ENCODE measurements at regions not wholly inside any gene's neighbourhood (a gene's known extent, or its start where the extent isn't known, plus 50 kb on each side); places are given as distances from the start of the nearest gene placed in this dataset.

- Mint-ChIP-seq H3K36me3 (ENCODE audit: low read depth) (no peaks in the 10 kb centered on the region), H3K9me3 (no peaks in the 10 kb centered on the region), H3K4me1 (ENCODE audit: low read depth) (no peaks in the 10 kb centered on the region), H3K27ac (no peak overlapping the region), H3K4me3 (no peak overlapping the region), H3K27me3 (ENCODE audit: low read depth) (peaks cover 7% of the 10 kb centered on the region)
- DNase-seq (ENCODE audit: low spot score), result no peak
Measured at GRCh38 chr10:118467200-118467599, 125.1 kb upstream of the FAM204A start.

- H3K27me3 Mint-ChIP-seq (ENCODE audit: low read depth), result peaks cover 8% of the 10 kb centered on the region
- H3K9me3 Mint-ChIP-seq, result no peaks in the 10 kb centered on the region
- no peak overlapping the region for H3K4me3 Mint-ChIP-seq
- H3K4me1 Mint-ChIP-seq (ENCODE audit: low read depth), result no peaks in the 10 kb centered on the region
- H3K36me3 Mint-ChIP-seq (ENCODE audit: low read depth), result no peaks in the 10 kb centered on the region
- no peak overlapping the region for H3K27ac Mint-ChIP-seq
- no peak for DNase-seq (ENCODE audit: low spot score)
Measured at GRCh38 chr10:118465300-118465874, 123.3 kb upstream of the FAM204A start.

- Mint-ChIP-seq H3K4me3 (no peak overlapping the region), H3K36me3 (ENCODE audit: low read depth) (no peaks in the 10 kb centered on the region), H3K27me3 (ENCODE audit: low read depth) (peaks cover 16% of the 10 kb centered on the region), H3K9me3 (no peaks in the 10 kb centered on the region), H3K4me1 (ENCODE audit: low read depth) (peaks cover 3% of the 10 kb centered on the region), H3K27ac (no peak overlapping the region)
- DNase-seq (ENCODE audit: low spot score), result no peak
Measured at GRCh38 chr10:118463740-118464139, 121.6 kb upstream of the FAM204A start.

- Mint-ChIP-seq H3K27ac (no peak overlapping the region), H3K36me3 (ENCODE audit: low read depth) (no peaks in the 10 kb centered on the region), H3K4me3 (no peak overlapping the region), H3K4me1 (ENCODE audit: low read depth) (peaks cover 3% of the 10 kb centered on the region), H3K27me3 (ENCODE audit: low read depth) (peaks cover 16% of the 10 kb centered on the region), H3K9me3 (no peaks in the 10 kb centered on the region)
- DNase-seq (ENCODE audit: low spot score), result no peak
Measured at GRCh38 chr10:118462401-118462800, 120.3 kb upstream of the FAM204A start.

GRCh38 chr10:118459642-118460193 lies 117.6 kb upstream of the FAM204A start:
- H3K27ac Mint-ChIP-seq, result no peak overlapping the region
- H3K4me1 Mint-ChIP-seq (ENCODE audit: low read depth), result peaks cover 3% of the 10 kb centered on the region
- no peaks in the 10 kb centered on the region for H3K36me3 Mint-ChIP-seq (ENCODE audit: low read depth)
- H3K9me3 Mint-ChIP-seq, result no peaks in the 10 kb centered on the region
- H3K4me3 Mint-ChIP-seq, result peak overlapping the region; percentile 38
- H3K27me3 Mint-ChIP-seq (ENCODE audit: low read depth), result peaks cover 23% of the 10 kb centered on the region
- DNase-seq (ENCODE audit: low spot score), result peak; percentile 29

GRCh38 chr10:118458957-118459641 lies 117.0 kb upstream of the FAM204A start:
- Mint-ChIP-seq H3K4me1 (ENCODE audit: low read depth) (peaks cover 3% of the 10 kb centered on the region), H3K27me3 (ENCODE audit: low read depth) (peaks cover 23% of the 10 kb centered on the region), H3K27ac (no peak overlapping the region), H3K4me3 (peak overlapping the region; percentile 38), H3K36me3 (ENCODE audit: low read depth) (no peaks in the 10 kb centered on the region), H3K9me3 (no peaks in the 10 kb centered on the region)
- no peak for DNase-seq (ENCODE audit: low spot score)

- Mint-ChIP-seq H3K36me3 (ENCODE audit: low read depth) (no peaks in the 10 kb centered on the region), H3K27me3 (ENCODE audit: low read depth) (peaks cover 23% of the 10 kb centered on the region), H3K4me1 (ENCODE audit: low read depth) (peaks cover 3% of the 10 kb centered on the region), H3K27ac (no peak overlapping the region), H3K9me3 (no peaks in the 10 kb centered on the region), H3K4me3 (no peak overlapping the region)
- DNase-seq (ENCODE audit: low spot score), result no peak
Measured at GRCh38 chr10:118457824-118458428, 115.8 kb upstream of the FAM204A start.

GRCh38 chr10:118455181-118455695 lies 113.1 kb upstream of the FAM204A start:
- DNase-seq (ENCODE audit: low spot score), result no peak
- no peaks in the 10 kb centered on the region for H3K36me3 Mint-ChIP-seq (ENCODE audit: low read depth)
- H3K9me3 Mint-ChIP-seq, result no peaks in the 10 kb centered on the region
- H3K4me3 Mint-ChIP-seq, result no peak overlapping the region
- H3K27ac Mint-ChIP-seq, result no peak overlapping the region
- peaks cover 22% of the 10 kb centered on the region for H3K27me3 Mint-ChIP-seq (ENCODE audit: low read depth)
- H3K4me1 Mint-ChIP-seq (ENCODE audit: low read depth), result peaks cover 3% of the 10 kb centered on the region

- Mint-ChIP-seq H3K27me3 (ENCODE audit: low read depth) (peaks cover 21% of the 10 kb centered on the region), H3K9me3 (no peaks in the 10 kb centered on the region), H3K4me1 (ENCODE audit: low read depth) (no peaks in the 10 kb centered on the region), H3K27ac (no peak overlapping the region), H3K36me3 (ENCODE audit: low read depth) (no peaks in the 10 kb centered on the region), H3K4me3 (no peak overlapping the region)
- DNase-seq (ENCODE audit: low spot score), result no peak
Measured at GRCh38 chr10:118454211-118454610, 112.1 kb upstream of the FAM204A start.

- Mint-ChIP-seq H3K4me1 (ENCODE audit: low read depth) (no peaks in the 10 kb centered on the region), H3K27me3 (ENCODE audit: low read depth) (peaks cover 16% of the 10 kb centered on the region), H3K36me3 (ENCODE audit: low read depth) (no peaks in the 10 kb centered on the region), H3K4me3 (no peak overlapping the region), H3K9me3 (no peaks in the 10 kb centered on the region), H3K27ac (no peak overlapping the region)
- no peak for DNase-seq (ENCODE audit: low spot score)
Measured at GRCh38 chr10:118452098-118452497, 110.0 kb upstream of the FAM204A start.

- DNase-seq (ENCODE audit: low spot score), result no peak
- Mint-ChIP-seq H3K36me3 (ENCODE audit: low read depth) (no peaks in the 10 kb centered on the region), H3K4me1 (ENCODE audit: low read depth) (no peaks in the 10 kb centered on the region), H3K9me3 (no peaks in the 10 kb centered on the region), H3K27me3 (ENCODE audit: low read depth) (peaks cover 9% of the 10 kb centered on the region), H3K27ac (no peak overlapping the region), H3K4me3 (no peak overlapping the region)
Measured at GRCh38 chr10:118449521-118449920, 107.4 kb upstream of the FAM204A start.

- no peak for DNase-seq (ENCODE audit: low spot score)
- Mint-ChIP-seq H3K4me1 (ENCODE audit: low read depth) (no peaks in the 10 kb centered on the region), H3K36me3 (ENCODE audit: low read depth) (no peaks in the 10 kb centered on the region), H3K4me3 (no peak overlapping the region), H3K27ac (no peak overlapping the region), H3K9me3 (no peaks in the 10 kb centered on the region), H3K27me3 (ENCODE audit: low read depth) (peaks cover 9% of the 10 kb centered on the region)
Measured at GRCh38 chr10:118448744-118449143, 106.6 kb upstream of the FAM204A start.

GRCh38 chr10:118447478-118448270 lies 105.5 kb upstream of the FAM204A start:
- Mint-ChIP-seq H3K4me1 (ENCODE audit: low read depth) (no peaks in the 10 kb centered on the region), H3K9me3 (no peaks in the 10 kb centered on the region), H3K36me3 (ENCODE audit: low read depth) (no peaks in the 10 kb centered on the region), H3K4me3 (no peak overlapping the region), H3K27ac (no peak overlapping the region), H3K27me3 (ENCODE audit: low read depth) (peaks cover 9% of the 10 kb centered on the region)
- DNase-seq (ENCODE audit: low spot score), result no peak
